Body of pancreas (tissue), 4 donors: ENCODE measurements at regions not wholly inside any gene's neighbourhood (a gene's known extent, or its start where the extent isn't known, plus 50 kb on each side); places are given as distances from the start of the nearest gene placed in this dataset.

Experiments used
- CTCF ChIP-seq, 7 experiments: fragments of 450-650 bp in 4 of 7; fragments of 200-600 bp in 3 of 7; sonication (generic) in 3 of 7; IDR thresholded peaks; one replicate each; pipeline ENCODE4 v1.5.1; 2016 to 2019; ENCODE audit warnings: antibody characterized with exemption in 7 of 7
- POLR2A ChIP-seq, 3 donors: fragments of 450-650 bp; IDR thresholded peaks; one replicate each; pipeline ENCODE4 v1.6.1; 2016; ENCODE audit warnings: antibody characterized with exemption in 3 of 3, mild to moderate bottlenecking in 2 of 3

- TF ChIP-seq CTCF (IDR thresholded peaks at IDR 0.05) (no peak), POLR2A (IDR thresholded peaks at IDR 0.05) (no peak)
Measured at GRCh38 chr20:52652271-52652670, 319.9 kb upstream of the TSHZ2 start.
